Natural killer cell (primary cell): ENCODE measurements at regions not wholly inside any gene's neighbourhood (a gene's known extent, or its start where the extent isn't known, plus 50 kb on each side); places are given as distances from the start of the nearest gene placed in this dataset.

Experiments used
- ATAC-seq, 3 donors: fragments of 150-1000 bp in 2 of 3; fragments of 200-7000 bp in 1 of 3; cut with Tn5 transposase; 1 replicate in 1 of 3; 2 replicates in 2 of 3; pipeline ENCODE4 v1.10.0; 2021; ENCODE audit warnings: mild to moderate bottlenecking in 2 of 3, moderate library complexity in 2 of 3
- DNase-seq, 2 donors: peaks; one replicate each; pipeline versions ENCODE4 v3.0.0 to v3.0.0-alpha.2; 2013 to 2021; ENCODE audit warnings: mixed read lengths in 1 of 2
- H3K27ac ChIP-seq: one replicate; pipeline ENCODE4 v1.5.1; 2013; ENCODE audit warnings: mild to moderate bottlenecking, low read length
- H3K27me3 ChIP-seq: one replicate; pipeline ENCODE4 v1.6.1; 2013; ENCODE audit warnings: low read length; ENCODE audit not compliant: control insufficient read depth, insufficient read depth
- H3K36me3 ChIP-seq: one replicate; pipeline ENCODE4 v1.6.1; 2013; ENCODE audit warnings: low read length; ENCODE audit not compliant: control insufficient read depth, insufficient read depth
- H3K4me1 ChIP-seq: one replicate; pipeline ENCODE4 v1.6.1; 2013; ENCODE audit warnings: low read length; ENCODE audit not compliant: control insufficient read depth, insufficient read depth
- H3K4me3 ChIP-seq: one replicate; pipeline ENCODE4 v1.5.1; 2013; ENCODE audit warnings: low read length
- H3K9me3 ChIP-seq: one replicate; pipeline ENCODE4 v1.6.1; 2013; ENCODE audit warnings: low read length; ENCODE audit not compliant: control insufficient read depth, insufficient read depth
- H3K27ac Mint-ChIP-seq, 2 donors: one replicate each; pipeline ENCODE4 v1.8.0; 2022; ENCODE audit warnings: mild to moderate bottlenecking in 2 of 2, mixed read lengths in 2 of 2, moderate library complexity in 1 of 2
- H3K27me3 Mint-ChIP-seq, 2 donors: one replicate each; pipeline ENCODE4 v1.8.0; 2022; ENCODE audit warnings: low read depth in 2 of 2, mixed read lengths in 2 of 2
- H3K36me3 Mint-ChIP-seq: one replicate; pipeline ENCODE4 v1.8.0; 2022; ENCODE audit warnings: mixed read lengths
- H3K4me1 Mint-ChIP-seq, 2 donors: one replicate each; pipeline ENCODE4 v1.8.0; 2022; ENCODE audit warnings: mixed read lengths in 2 of 2
- H3K4me3 Mint-ChIP-seq: one replicate; pipeline ENCODE4 v1.8.0; 2022; ENCODE audit warnings: mild to moderate bottlenecking, moderate library complexity, mixed read lengths
- H3K9me3 Mint-ChIP-seq, 2 donors: one replicate each; pipeline ENCODE4 v1.8.0; 2022; ENCODE audit warnings: mixed read lengths in 2 of 2
- WGBS: methylation state at CpG from one replicate; pipeline ENCODE4 v1.1.7; 2013; ENCODE audit warnings: missing lambda C conversion rate; ENCODE audit not compliant: insufficient coverage; 5-methylcytosine and 5-hydroxymethylcytosine counted together
- intact Hi-C: fragments of 100-400 bp; cut with micrococcal nuclease; formaldehyde crosslinking; loops from one replicate; pipeline ENCODE4 v1.14.2; 2022
- TF ChIP-seq, protein P1 (sequence below): fragments of 200-600 bp; IDR thresholded peaks from one replicate; pipeline ENCODE4 v1.8.0; 2022; ENCODE audit warnings: antibody characterized with exemption

- Mint-ChIP-seq H3K27ac (no peak overlapping the region), H3K4me1 (no peaks in the 10 kb centered on the region), H3K9me3 (peaks cover 0 to 2% of the 10 kb centered on the region in 2 donors), H3K27me3 (no peaks in the 10 kb centered on the region), H3K36me3 (peaks cover 6% of the 10 kb centered on the region), H3K4me3 (no peak overlapping the region)
- H3K9me3 ChIP-seq: no peaks in the 10 kb centered on the region
- intact Hi-C loops: no loop called here
- DNase-seq: no peak
- ATAC-seq: no peak
- no peak overlapping the region for H3K27ac ChIP-seq
- 78% methylated on average over 5 of the region's 5 CpGs for WGBS
- H3K4me1 ChIP-seq: no peaks in the 10 kb centered on the region
- TF ChIP-seq, protein P1, sequence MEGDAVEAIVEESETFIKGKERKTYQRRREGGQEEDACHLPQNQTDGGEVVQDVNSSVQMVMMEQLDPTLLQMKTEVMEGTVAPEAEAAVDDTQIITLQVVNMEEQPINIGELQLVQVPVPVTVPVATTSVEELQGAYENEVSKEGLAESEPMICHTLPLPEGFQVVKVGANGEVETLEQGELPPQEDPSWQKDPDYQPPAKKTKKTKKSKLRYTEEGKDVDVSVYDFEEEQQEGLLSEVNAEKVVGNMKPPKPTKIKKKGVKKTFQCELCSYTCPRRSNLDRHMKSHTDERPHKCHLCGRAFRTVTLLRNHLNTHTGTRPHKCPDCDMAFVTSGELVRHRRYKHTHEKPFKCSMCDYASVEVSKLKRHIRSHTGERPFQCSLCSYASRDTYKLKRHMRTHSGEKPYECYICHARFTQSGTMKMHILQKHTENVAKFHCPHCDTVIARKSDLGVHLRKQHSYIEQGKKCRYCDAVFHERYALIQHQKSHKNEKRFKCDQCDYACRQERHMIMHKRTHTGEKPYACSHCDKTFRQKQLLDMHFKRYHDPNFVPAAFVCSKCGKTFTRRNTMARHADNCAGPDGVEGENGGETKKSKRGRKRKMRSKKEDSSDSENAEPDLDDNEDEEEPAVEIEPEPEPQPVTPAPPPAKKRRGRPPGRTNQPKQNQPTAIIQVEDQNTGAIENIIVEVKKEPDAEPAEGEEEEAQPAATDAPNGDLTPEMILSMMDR: no peak
- H3K4me3 ChIP-seq: no peak overlapping the region
- H3K36me3 ChIP-seq: no peaks in the 10 kb centered on the region
- H3K27me3 ChIP-seq: no peaks in the 10 kb centered on the region
These were observed 347.3 kb downstream of the CNTN3 start for GRCh38 chr3:74267131-74267530.

- WGBS: 53% methylated on average over 1 of the region's 1 CpG
- Mint-ChIP-seq H3K36me3 (peaks cover 1% of the 10 kb centered on the region), H3K4me3 (no peak overlapping the region), H3K9me3 (peaks cover 0 to 2% of the 10 kb centered on the region in 2 donors), H3K27ac (no peak overlapping the region), H3K4me1 (no peaks in the 10 kb centered on the region), H3K27me3 (no peaks in the 10 kb centered on the region)
- intact Hi-C loops: no loop called here
- Histone ChIP-seq H3K36me3 (no peaks in the 10 kb centered on the region), H3K9me3 (no peaks in the 10 kb centered on the region), H3K27ac (no peak overlapping the region), H3K4me1 (no peaks in the 10 kb centered on the region), H3K27me3 (no peaks in the 10 kb centered on the region), H3K4me3 (no peak overlapping the region)
- no peak for DNase-seq
- no peak for ATAC-seq
- TF ChIP-seq, protein P1: no peak
These were observed 349.4 kb downstream of the CNTN3 start for GRCh38 chr3:74265069-74265468.

GRCh38 chr3:74263031-74263430, 351.4 kb downstream of the CNTN3 start:
- WGBS: 67% methylated on average over 1 of the region's 1 CpG
- TF ChIP-seq, protein P1: no peak
- Mint-ChIP-seq H3K4me1 (no peaks in the 10 kb centered on the region), H3K36me3 (no peaks in the 10 kb centered on the region), H3K9me3 (peaks cover 2% of the 10 kb centered on the region in 2 donors), H3K27ac (no peak overlapping the region), H3K4me3 (no peak overlapping the region), H3K27me3 (no peaks in the 10 kb centered on the region)
- H3K4me3 ChIP-seq: no peak overlapping the region
- ATAC-seq (no peak), DNase-seq (no peak)
- H3K27ac ChIP-seq: no peak overlapping the region
- no peaks in the 10 kb centered on the region for H3K9me3 ChIP-seq
- no peaks in the 10 kb centered on the region for H3K4me1 ChIP-seq
- no peaks in the 10 kb centered on the region for H3K36me3 ChIP-seq
- H3K27me3 ChIP-seq: no peaks in the 10 kb centered on the region
- intact Hi-C loops: no loop called here

GRCh38 chr3:74233091-74233490, 381.4 kb downstream of the CNTN3 start:
- no peaks in the 10 kb centered on the region for H3K36me3 ChIP-seq
- no peaks in the 10 kb centered on the region for H3K4me1 Mint-ChIP-seq
- no peak overlapping the region for H3K27ac ChIP-seq
- H3K9me3 ChIP-seq: peaks cover 3% of the 10 kb centered on the region
- H3K27ac Mint-ChIP-seq: no peak overlapping the region
- 100% methylated on average over 2 of the region's 3 CpGs for WGBS
- peaks cover 8% of the 10 kb centered on the region for H3K36me3 Mint-ChIP-seq
- TF ChIP-seq, protein P1: no peak
- H3K27me3 ChIP-seq: no peaks in the 10 kb centered on the region
- intact Hi-C loops: no loop called here
- peaks cover 9 to 14% of the 10 kb centered on the region in 2 donors for H3K9me3 Mint-ChIP-seq
- H3K4me3 Mint-ChIP-seq: no peak overlapping the region
- no peaks in the 10 kb centered on the region for H3K4me1 ChIP-seq
- H3K27me3 Mint-ChIP-seq: no peaks in the 10 kb centered on the region
- H3K4me3 ChIP-seq: no peak overlapping the region
- DNase-seq (no peak), ATAC-seq (no peak)
